Epithelial cell of esophagus (primary cell): ENCODE measurements at regions not wholly inside any gene's neighbourhood (a gene's known extent, or its start where the extent isn't known, plus 50 kb on each side); places are given as distances from the start of the nearest gene placed in this dataset.

Source experiments
- DNase-seq: peaks from one replicate; pipeline ENCODE4 v3.0.0; 2010; ENCODE audit warnings: low read depth
- H3K4me3 ChIP-seq: 2 replicates; pipeline ENCODE4 v1.5.1; 2011; ENCODE audit warnings: mild to moderate bottlenecking, low read length, control low read depth
- TF ChIP-seq, protein P1 (sequence below): IDR thresholded peaks from 2 replicates; pipeline ENCODE4 v1.5.1; 2011; ENCODE audit warnings: low read depth, mild to moderate bottlenecking, low read length, control low read depth, inconsistent platforms; ENCODE audit not compliant: insufficient read depth; ENCODE audit errors: missing control alignments

DNA sequence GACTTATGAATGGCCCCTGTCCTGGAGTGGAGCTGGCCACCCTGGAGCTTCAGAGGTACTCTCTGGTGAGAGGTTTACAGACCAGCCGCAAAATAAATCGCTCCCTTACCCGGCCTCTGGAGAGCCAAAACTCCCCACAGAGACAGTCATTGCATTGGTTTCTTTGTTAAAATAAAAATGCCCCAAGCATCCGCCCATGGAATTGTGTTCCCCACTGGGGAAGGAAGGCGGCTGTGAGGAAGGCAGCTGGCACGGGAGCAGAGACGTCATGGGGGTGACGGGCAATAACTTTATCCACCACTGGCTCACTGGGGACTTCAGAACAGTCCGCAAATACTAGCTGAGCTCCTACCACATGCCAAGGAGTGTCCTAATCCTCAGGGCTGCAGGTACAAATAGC lies 266.2 kb upstream of the FOXF1 start:
- no peak for DNase-seq
- no peak overlapping the region for H3K4me3 ChIP-seq
- TF ChIP-seq, protein P1, sequence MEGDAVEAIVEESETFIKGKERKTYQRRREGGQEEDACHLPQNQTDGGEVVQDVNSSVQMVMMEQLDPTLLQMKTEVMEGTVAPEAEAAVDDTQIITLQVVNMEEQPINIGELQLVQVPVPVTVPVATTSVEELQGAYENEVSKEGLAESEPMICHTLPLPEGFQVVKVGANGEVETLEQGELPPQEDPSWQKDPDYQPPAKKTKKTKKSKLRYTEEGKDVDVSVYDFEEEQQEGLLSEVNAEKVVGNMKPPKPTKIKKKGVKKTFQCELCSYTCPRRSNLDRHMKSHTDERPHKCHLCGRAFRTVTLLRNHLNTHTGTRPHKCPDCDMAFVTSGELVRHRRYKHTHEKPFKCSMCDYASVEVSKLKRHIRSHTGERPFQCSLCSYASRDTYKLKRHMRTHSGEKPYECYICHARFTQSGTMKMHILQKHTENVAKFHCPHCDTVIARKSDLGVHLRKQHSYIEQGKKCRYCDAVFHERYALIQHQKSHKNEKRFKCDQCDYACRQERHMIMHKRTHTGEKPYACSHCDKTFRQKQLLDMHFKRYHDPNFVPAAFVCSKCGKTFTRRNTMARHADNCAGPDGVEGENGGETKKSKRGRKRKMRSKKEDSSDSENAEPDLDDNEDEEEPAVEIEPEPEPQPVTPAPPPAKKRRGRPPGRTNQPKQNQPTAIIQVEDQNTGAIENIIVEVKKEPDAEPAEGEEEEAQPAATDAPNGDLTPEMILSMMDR, result no peak

DNA sequence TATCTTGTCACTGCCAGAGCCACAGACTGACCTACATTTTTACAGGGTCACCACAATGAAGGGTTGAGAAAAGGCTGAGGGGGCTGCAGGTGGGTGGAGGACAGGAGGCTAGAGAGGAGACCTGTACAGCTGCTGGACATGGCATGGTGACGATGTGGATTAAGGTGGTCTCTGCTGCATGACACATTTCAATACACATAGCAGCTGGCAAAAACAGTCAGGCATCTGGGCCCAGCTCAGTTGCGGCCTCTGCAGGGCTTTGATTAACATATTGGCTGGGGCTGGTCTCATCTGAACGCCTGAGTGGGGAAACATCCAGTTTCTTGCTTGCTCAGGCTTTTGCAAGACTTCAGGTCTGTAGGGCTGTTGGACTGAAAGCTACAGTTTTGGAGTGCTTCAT lies 265.4 kb upstream of the FOXF1 start:
- TF ChIP-seq, protein P1, result no peak
- DNase-seq, result no peak
- H3K4me3 ChIP-seq, result no peak overlapping the region

DNA sequence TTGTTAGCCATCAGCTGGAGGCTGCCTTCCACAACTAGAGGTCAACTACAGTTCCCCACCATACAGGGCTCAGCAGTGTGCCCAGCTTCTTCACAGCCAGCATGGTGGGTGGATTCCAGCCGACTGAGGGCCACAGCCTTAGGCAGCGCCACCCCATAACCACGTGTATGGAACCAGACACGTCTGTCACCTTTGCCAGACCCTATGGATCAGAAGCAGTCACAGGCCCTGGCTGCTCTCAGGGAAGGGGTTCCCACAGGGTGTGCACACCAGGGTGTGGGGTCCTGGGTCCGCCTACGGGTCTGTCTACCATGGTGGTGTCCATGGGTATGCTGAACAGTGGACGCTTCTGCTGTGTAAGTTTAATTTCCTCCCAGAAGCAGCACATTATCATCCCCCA lies 265.0 kb upstream of the FOXF1 start:
- DNase-seq, result no peak
- TF ChIP-seq, protein P1, result no peak

DNA sequence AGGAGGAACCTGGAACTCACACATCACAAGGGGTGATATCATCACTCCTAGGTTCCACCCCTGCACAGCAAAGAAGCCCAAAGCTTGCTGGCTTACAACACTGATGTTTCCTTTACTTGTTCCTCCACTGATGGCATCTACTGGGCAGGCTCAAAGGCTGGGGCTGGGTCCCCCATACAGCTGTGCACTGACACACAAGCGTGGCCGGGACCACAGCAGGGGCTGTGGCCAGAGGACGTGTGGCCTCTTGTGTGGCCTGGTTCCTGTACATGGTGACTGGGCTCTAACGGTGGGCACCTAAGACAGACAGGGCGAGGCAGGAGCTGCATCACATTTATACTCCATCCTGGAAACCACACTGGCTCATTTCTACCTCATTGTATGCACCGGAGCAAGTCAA lies 264.4 kb upstream of the FOXF1 start:
- TF ChIP-seq, protein P1, result no peak
- H3K4me3 ChIP-seq, result no peak overlapping the region
- DNase-seq, result no peak

More for the DNA sequence above, 265.0 kb upstream of the FOXF1 start:
- no peak overlapping the region for H3K4me3 ChIP-seq

DNA sequence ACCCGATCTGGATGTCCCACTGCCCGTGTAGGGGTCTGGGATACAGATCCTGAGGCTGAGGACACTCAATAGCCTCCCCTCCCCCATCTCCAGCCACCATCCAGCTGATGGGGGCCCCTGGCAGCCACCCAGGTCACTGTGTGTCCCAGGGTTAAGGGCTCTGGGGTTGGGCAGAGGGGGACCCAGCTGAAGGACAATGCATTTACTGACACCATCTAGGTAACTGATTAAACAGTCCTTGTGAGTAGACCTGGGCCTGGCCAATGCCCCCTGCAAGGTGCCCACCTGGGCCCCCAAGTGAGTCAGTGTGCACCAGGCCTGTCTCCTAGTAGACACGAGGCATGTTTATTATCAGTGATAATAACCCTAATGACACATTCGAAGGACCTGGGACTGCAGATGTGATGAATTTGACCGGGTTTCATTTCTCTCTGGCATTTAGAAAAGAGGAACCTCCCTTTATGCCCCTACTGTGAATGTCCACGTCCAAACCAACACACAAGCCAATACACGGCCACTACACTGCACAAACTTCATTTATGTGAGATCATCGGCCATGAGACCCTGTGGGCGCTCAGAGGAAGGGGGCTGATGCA lies 261.9 kb upstream of the FOXF1 start:
- no peak for DNase-seq
- H3K4me3 ChIP-seq, result no peak overlapping the region
- TF ChIP-seq, protein P1, result no peak

DNA sequence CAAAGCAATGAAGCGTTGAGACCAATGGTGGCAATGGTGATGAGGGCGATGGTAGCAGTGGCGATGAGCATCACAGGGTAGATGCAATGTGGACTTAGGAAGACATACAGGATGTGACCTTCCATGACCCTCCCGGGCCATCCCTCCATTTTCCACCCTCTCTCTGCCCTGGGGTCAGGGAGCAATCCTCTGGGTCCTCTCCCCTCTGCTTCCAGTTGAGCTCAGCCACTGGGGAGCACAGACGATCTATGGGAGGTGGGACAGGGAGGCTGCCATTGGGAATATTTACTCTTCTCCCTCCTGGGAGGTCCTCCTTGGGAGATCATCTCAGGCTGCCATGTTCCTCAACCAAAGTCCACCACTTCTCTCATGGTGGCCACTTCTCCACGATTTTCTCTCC lies 260.7 kb upstream of the FOXF1 start:
- no peak for DNase-seq
- TF ChIP-seq, protein P1, result no peak
- no peak overlapping the region for H3K4me3 ChIP-seq

DNA sequence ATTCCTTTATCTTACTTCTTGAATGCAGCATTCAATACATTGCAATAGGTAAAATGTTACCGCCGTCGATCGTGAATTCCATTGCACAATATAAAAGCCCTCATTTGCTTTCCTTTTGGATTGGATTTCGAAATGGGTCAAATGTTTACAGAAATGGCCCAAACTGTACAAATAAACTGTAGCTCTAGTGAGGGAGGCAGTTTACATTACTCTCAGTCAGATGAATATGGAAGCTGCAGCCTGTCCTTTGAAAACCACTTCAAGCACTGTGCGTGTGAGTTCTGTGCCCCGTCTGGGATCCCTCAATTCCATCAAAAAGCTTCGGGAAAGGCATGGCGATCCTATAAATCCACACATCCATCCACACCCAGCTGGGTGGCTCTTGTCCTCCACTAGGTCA lies 258.6 kb upstream of the FOXF1 start:
- no peak for DNase-seq
- TF ChIP-seq, protein P1, result no peak
- no peak overlapping the region for H3K4me3 ChIP-seq
